ENCODE measurements at regions not wholly inside any gene's neighbourhood (a gene's known extent, or its start where the extent isn't known, plus 50 kb on each side); places are given as distances from the start of the nearest gene placed in this dataset.

DNA sequence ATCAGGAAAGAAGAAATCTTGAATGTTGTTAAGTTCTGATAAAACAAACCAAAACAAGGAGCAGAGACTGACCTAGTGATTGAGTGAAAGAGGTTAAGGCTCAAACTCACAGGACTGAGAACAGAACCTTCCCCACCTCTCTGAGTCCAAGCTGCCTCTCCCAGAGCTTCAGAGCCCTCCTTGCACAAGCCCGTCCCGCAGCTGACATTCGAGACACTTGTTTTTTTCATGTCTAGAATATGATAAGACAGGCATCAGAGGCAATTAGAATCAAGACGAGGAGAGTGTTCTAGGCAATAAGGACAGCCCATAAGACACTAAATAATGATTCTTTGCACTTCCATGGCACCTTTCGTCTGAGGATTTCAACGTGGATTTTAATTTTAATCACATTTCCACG lies 140.6 kb downstream of the PXDC1 start:
- POLR2A ChIA-PET: no interaction called here
- DNase-seq (ENCODE audit: extremely low spot score): no peak
- CTCF ChIA-PET: interaction anchor here (0.6 kb wide), 1 partner anchor 334 kb away, joined by 9 read pairs; no protein-coding TSS in a partner anchor
- no peak for TF ChIP-seq LEF1 (IDR thresholded peaks at IDR 0.05; ENCODE audit: borderline replicate concordance)
- TF ChIP-seq BHLHE40 (IDR thresholded peaks at IDR 0.05; ENCODE audit: borderline replicate concordance): no peak
- no peak for TF ChIP-seq ELF4 (IDR thresholded peaks at IDR 0.05)
- no peak for TF ChIP-seq NFRKB (IDR thresholded peaks at IDR 0.05)
- no peak for TF ChIP-seq FOXM1 (IDR thresholded peaks at IDR 0.05; ENCODE audit: borderline replicate concordance)
- no peak for TF ChIP-seq PKNOX1 (IDR thresholded peaks at IDR 0.05)
- no peak for TF ChIP-seq FOXA1 (IDR thresholded peaks at IDR 0.05)
- TF ChIP-seq ARNT (IDR thresholded peaks at IDR 0.05): no peak
- TF ChIP-seq FOXK2 (IDR thresholded peaks at IDR 0.05): no peak
- TF ChIP-seq TARDBP (IDR thresholded peaks at IDR 0.05): no peak
- TF ChIP-seq SP1 (IDR thresholded peaks at IDR 0.05): no peak
- TF ChIP-seq L3MBTL2 (conservative IDR thresholded peaks at IDR 0.05): no peak
- TF ChIP-seq HDGF (IDR thresholded peaks at IDR 0.05; ENCODE audit: borderline replicate concordance): no peak
- no peak for TF ChIP-seq CTBP1 (IDR thresholded peaks at IDR 0.05; ENCODE audit: borderline replicate concordance)
- TF ChIP-seq ZNF384 (IDR thresholded peaks at IDR 0.05): no peak
- no peak for TF ChIP-seq SUZ12 (IDR thresholded peaks at IDR 0.05)

DNA sequence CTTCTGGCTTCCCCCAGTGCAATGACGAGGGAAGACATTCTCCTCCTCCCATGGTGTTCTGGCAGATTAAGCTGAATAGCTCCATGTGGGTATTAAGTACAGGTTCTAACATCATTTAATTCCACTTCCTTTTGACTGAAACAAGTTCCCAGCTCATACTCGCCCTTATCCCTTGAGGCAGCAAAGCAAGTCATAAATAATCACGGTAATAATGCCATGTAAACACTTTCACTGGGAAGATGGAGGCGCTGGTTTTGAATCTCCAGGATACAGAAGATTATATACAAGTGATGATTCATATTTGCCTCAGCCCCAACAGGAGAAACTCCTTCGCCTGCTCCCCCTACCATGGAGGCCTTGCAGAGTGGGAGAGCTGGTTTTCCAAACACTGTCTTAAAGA lies 141.3 kb downstream of the PXDC1 start:
- ChIA-PET POLR2A (no interaction called here), CTCF (interaction anchor here (0.6 to 1.2 kb wide), 2 partner anchors 13 to 35 kb away, joined by 3 to 8 read pairs; no protein-coding TSS in a partner anchor)
- no peak for DNase-seq (ENCODE audit: extremely low spot score)
- no peak for TF ChIP-seq ELF4 (IDR thresholded peaks at IDR 0.05)
- TF ChIP-seq TARDBP (IDR thresholded peaks at IDR 0.05): no peak
- peak; percentile 73 for TF ChIP-seq PKNOX1 (IDR thresholded peaks at IDR 0.05)

- no peak for DNase-seq (ENCODE audit: extremely low spot score)
- TF ChIP-seq ARNT (IDR thresholded peaks at IDR 0.05) (no peak), BHLHE40 (IDR thresholded peaks at IDR 0.05; ENCODE audit: borderline replicate concordance) (no peak), CTBP1 (IDR thresholded peaks at IDR 0.05; ENCODE audit: borderline replicate concordance) (no peak), ZNF384 (IDR thresholded peaks at IDR 0.05) (no peak), HDGF (IDR thresholded peaks at IDR 0.05; ENCODE audit: borderline replicate concordance) (no peak), LEF1 (IDR thresholded peaks at IDR 0.05; ENCODE audit: borderline replicate concordance) (no peak), FOXK2 (IDR thresholded peaks at IDR 0.05) (no peak), FOXA1 (IDR thresholded peaks at IDR 0.05) (no peak), SUZ12 (IDR thresholded peaks at IDR 0.05) (no peak)
- ChIA-PET CTCF (interaction anchor here (1.2 kb wide), 1 partner anchor 13 kb away, joined by 8 read pairs; no protein-coding TSS in a partner anchor), POLR2A (no interaction called here)
Observed at GRCh38 chr6:3609388-3609787, 142.1 kb downstream of the PXDC1 start.

DNA sequence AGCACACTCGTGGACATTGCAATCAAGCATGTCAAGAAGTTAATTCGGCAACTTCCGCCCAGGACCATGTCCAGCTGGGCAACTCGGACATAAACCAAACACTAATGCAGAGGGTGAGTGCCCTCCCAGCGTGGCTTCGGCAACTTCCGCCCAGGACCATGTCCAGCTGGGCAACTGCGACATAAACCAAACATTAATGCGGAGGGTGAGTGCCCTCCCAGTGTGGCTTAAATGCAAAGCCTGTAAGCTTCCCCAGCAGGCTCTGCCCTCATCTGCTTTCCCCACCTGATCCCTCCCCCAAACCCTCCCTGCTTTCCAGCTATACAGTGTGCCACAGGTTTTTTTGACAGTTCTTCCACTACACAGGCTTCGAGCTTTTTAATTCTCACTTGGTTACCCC lies 143.4 kb downstream of the PXDC1 start:
- TF ChIP-seq TARDBP (IDR thresholded peaks at IDR 0.05) (no peak), CTBP1 (IDR thresholded peaks at IDR 0.05; ENCODE audit: borderline replicate concordance) (no peak), ELF4 (IDR thresholded peaks at IDR 0.05) (no peak), SUZ12 (IDR thresholded peaks at IDR 0.05) (no peak), LEF1 (IDR thresholded peaks at IDR 0.05; ENCODE audit: borderline replicate concordance) (no peak), PKNOX1 (IDR thresholded peaks at IDR 0.05) (no peak), FOXM1 (IDR thresholded peaks at IDR 0.05; ENCODE audit: borderline replicate concordance) (no peak), FOXA1 (IDR thresholded peaks at IDR 0.05) (no peak), ARNT (IDR thresholded peaks at IDR 0.05) (no peak), NFRKB (IDR thresholded peaks at IDR 0.05) (no peak), ZNF384 (IDR thresholded peaks at IDR 0.05) (no peak), HDGF (IDR thresholded peaks at IDR 0.05; ENCODE audit: borderline replicate concordance) (no peak), SP1 (IDR thresholded peaks at IDR 0.05) (no peak), FOXK2 (IDR thresholded peaks at IDR 0.05) (no peak), L3MBTL2 (conservative IDR thresholded peaks at IDR 0.05) (no peak), BHLHE40 (IDR thresholded peaks at IDR 0.05; ENCODE audit: borderline replicate concordance) (no peak)
- CTCF ChIA-PET: no interaction called here
- no peak for DNase-seq (ENCODE audit: extremely low spot score)
- POLR2A ChIA-PET: no interaction called here

DNA sequence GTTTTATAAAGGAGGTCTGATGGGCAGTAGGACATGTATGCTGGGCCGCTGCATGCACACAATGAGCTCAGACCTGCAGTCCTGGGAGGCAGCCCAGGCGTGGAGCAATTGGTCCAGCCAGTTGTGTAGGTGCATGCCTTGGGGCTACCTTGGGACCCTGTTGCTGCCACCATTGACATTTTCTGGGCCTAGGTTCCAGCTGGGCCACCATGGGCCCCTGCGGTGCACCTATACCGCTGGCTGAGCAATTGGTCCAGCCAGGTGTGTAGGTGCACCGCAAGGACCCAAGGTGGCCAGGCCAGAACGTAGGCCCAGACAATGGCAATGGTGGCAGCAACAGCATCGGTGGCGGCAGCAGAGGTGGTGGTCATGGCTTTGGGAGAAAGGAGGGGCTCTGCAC lies 143.9 kb downstream of the PXDC1 start:
- TF ChIP-seq FOXM1 (IDR thresholded peaks at IDR 0.05; ENCODE audit: borderline replicate concordance): no peak
- no peak for TF ChIP-seq ZNF384 (IDR thresholded peaks at IDR 0.05)
- no peak for TF ChIP-seq SP1 (IDR thresholded peaks at IDR 0.05)
- no peak for TF ChIP-seq NFRKB (IDR thresholded peaks at IDR 0.05)
- TF ChIP-seq SUZ12 (IDR thresholded peaks at IDR 0.05): no peak
- no peak for TF ChIP-seq BHLHE40 (IDR thresholded peaks at IDR 0.05; ENCODE audit: borderline replicate concordance)
- no peak for TF ChIP-seq CTBP1 (IDR thresholded peaks at IDR 0.05; ENCODE audit: borderline replicate concordance)
- TF ChIP-seq ELF4 (IDR thresholded peaks at IDR 0.05): no peak
- no peak for TF ChIP-seq L3MBTL2 (conservative IDR thresholded peaks at IDR 0.05)
- TF ChIP-seq LEF1 (IDR thresholded peaks at IDR 0.05; ENCODE audit: borderline replicate concordance): no peak
- TF ChIP-seq HDGF (IDR thresholded peaks at IDR 0.05; ENCODE audit: borderline replicate concordance): no peak
- no peak for TF ChIP-seq TARDBP (IDR thresholded peaks at IDR 0.05)
- TF ChIP-seq FOXK2 (IDR thresholded peaks at IDR 0.05): no peak
- TF ChIP-seq ARNT (IDR thresholded peaks at IDR 0.05): no peak
- no peak for TF ChIP-seq PKNOX1 (IDR thresholded peaks at IDR 0.05)
- TF ChIP-seq FOXA1 (IDR thresholded peaks at IDR 0.05): no peak
- ChIA-PET POLR2A (no interaction called here), CTCF (no interaction called here)
- DNase-seq (ENCODE audit: extremely low spot score): no peak

GRCh38 chr6:3607171-3607570 lies 144.3 kb downstream of the PXDC1 start:
- ChIA-PET CTCF (no interaction called here), POLR2A (no interaction called here)
- DNase-seq (ENCODE audit: extremely low spot score): no peak
- TF ChIP-seq ELF4 (IDR thresholded peaks at IDR 0.05) (no peak), L3MBTL2 (conservative IDR thresholded peaks at IDR 0.05) (no peak), NFRKB (IDR thresholded peaks at IDR 0.05) (no peak), FOXK2 (IDR thresholded peaks at IDR 0.05) (no peak), BHLHE40 (IDR thresholded peaks at IDR 0.05; ENCODE audit: borderline replicate concordance) (no peak), HDGF (IDR thresholded peaks at IDR 0.05; ENCODE audit: borderline replicate concordance) (no peak), ZNF384 (IDR thresholded peaks at IDR 0.05) (no peak)
